NCI-H1105 (cell line): ENCODE measurements at regions not wholly inside any gene's neighbourhood (a gene's known extent, or its start where the extent isn't known, plus 50 kb on each side); places are given as distances from the start of the nearest gene placed in this dataset.
"Not testable (repeated sequence)": the region's sequence is repeated elsewhere in the genome, so short reads cannot be mapped to it uniquely, and the experiment has no call there.

Source experiments
- DNase-seq: peaks from one replicate; lab custom pipeline; 2025; lab: John Stamatoyannopoulos, UW

- DNase-seq, result no peak
Measured at GRCh38 chr14:71780822-71781221, 151.4 kb upstream of the RGS6 start.

- no peak for DNase-seq
Measured at GRCh38 chr14:71783088-71783487, 149.1 kb upstream of the RGS6 start.

GRCh38 chr14:71783786-71784185 lies 148.4 kb upstream of the RGS6 start:
- no peak for DNase-seq

DNA sequence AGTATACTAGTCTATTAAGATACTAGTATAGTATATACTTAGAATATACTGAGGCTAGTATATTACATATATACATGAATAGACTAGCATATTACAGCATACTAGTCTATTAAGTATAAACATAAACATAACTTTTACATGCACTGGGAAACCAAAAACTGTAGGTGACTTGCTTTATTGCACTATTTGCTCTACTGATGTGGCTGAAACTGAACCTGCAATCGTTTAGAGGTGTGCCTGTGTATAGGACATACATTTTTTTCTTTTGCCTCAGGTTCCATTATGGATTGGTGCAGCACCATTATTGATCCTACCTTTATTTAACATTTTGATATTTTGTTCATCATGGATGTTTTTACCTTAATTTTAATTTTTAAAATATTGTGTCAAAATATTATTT lies 143.2 kb upstream of the RGS6 start:
- no peak for DNase-seq

- no peak for DNase-seq
Measured at GRCh38 chr14:71799841-71800240, 132.4 kb upstream of the RGS6 start.

DNA sequence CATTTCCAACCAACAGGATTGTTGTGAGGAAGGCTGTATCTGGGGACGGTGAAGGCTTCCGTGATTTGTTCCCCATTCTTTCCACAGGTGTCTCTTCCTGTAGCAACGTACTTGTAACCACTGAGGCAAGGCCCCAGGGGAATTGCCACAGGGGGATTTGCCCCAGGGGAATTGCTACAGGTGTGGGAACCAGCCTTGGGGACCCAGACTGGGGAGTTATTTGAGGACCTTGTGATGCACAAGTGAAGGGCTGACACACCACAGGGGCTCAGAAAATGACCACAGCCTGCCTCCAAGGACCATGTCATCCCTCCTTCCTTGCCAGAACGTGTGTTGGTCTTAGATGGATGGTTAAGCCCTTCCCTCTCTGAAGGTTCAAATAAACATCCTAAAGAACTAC lies 131.4 kb upstream of the RGS6 start:
- no peak for DNase-seq

- DNase-seq, result no peak
Measured at GRCh38 chr14:71803539-71804260, 128.5 kb upstream of the RGS6 start.

- no peak for DNase-seq
Measured at GRCh38 chr14:71804992-71805391, 127.2 kb upstream of the RGS6 start.

GRCh38 chr14:71807049-71807448 lies 125.2 kb upstream of the RGS6 start:
- DNase-seq, result not testable (repeated sequence)

GRCh38 chr14:71810800-71811199 lies 121.4 kb upstream of the RGS6 start:
- not testable (repeated sequence) for DNase-seq

- no peak for DNase-seq
Measured at GRCh38 chr14:71812693-71813092, 119.5 kb upstream of the RGS6 start.

DNA sequence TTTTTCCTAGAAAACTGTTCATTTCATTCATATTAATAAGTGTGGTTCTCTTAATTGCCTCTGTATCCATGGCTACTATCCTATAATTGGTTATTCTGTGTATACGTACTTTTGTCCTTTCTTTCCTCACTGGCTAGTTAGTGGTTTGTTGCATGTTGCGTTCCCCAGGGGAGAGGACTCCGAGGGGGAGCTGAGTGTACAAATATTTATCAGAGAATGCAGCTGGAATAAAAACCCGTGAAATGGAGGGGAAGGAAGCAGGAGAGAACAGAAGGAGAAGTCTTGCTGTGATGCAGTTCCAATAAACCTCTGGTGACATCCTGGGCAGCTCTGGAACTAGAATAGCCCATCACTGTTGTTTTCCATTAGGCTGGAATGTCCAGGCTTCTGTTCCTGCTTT lies 117.1 kb upstream of the RGS6 start:
- no peak for DNase-seq

DNA sequence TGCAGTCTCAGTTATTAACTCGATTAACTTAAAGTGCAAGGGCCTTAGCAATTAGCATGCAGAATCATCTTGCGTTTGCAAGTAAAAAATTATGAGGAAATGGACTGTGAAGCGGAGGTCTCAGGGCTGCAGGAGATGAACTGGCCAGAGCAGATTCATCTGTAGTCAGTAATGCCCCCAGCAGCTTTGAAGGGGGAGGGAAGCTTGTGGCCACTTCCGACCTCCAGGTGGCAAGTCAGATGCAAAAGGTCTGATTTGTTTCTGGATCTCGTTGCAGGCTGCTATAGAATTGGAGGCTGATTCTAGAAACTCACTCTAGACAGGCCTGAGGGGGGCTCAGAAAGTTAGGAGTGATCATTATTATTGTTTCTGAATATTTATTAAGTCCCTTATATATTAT lies 107.4 kb upstream of the RGS6 start:
- no peak for DNase-seq

GRCh38 chr14:71833476-71833875 lies 98.8 kb upstream of the RGS6 start:
- no peak for DNase-seq

- no peak for DNase-seq
Measured at GRCh38 chr14:71834284-71835204, 97.7 kb upstream of the RGS6 start.

GRCh38 chr14:71852181-71852580 lies 80.0 kb upstream of the RGS6 start:
- DNase-seq, result no peak

DNA sequence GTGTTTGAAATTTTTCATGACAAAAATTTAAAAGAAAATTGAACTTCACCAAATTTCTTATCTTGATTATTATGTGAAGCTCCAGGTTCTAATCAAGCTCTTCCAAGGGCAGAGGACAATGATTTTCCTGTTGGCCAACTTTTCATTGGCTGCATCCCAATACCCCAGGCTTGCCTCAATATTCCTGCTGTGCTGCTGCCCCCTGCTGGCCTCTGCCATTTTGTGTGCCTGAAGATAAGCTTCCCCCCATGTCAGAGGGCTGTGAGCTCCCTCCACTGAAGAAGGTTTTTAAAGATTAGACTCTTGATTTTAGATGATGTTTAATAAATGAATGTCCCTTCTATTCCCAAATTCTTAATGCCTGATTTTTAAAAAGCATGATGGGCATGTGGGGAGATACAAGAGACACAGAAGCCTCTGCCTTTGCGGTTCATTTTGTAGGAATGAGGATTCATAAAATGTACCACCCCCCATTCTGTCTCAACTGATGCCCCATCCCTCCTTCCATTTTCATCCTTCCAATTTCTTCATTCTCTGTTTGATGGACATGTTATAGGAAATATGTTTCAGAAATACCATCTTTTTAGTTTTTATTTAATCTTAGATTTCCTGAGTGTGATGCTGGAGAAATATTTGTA lies 76.7 kb upstream of the RGS6 start:
- DNase-seq, result peak; percentile 47

DNA sequence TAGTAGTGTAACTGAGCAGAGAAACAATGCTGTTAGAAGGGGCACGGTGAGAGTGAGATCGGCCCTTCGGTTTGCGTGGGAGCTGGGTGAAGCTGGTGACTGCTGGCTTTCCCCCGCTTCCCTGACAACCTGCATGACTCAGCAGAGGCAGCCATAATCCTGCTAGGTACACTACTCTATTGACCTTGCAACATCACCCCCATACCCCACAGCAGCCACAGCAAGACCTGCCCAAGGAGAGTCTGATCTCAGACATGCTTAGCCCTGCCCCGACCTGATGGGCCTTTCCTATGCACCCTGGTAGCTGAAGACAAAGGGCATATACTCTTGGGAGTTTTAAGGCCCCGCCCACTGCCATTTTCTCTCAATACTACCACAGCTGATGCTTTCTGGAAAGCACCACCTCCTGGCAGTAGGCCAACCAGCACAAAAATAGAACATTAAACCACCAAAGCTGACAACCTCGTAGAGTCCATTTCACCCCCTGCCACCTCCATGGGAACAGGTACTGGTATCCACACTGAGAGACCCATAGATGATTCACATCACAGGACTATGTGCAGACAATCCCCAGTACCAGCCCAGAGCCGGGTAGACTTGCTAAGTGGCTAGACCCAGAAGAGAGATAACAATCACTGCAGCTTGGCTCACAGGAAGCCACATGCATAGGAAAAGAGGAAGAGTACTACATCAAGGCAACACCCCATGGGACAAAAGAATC lies 75.9 kb upstream of the RGS6 start:
- DNase-seq, result peak; percentile 5

GRCh38 chr14:71863049-71863448 lies 69.2 kb upstream of the RGS6 start:
- DNase-seq, result no peak

DNA sequence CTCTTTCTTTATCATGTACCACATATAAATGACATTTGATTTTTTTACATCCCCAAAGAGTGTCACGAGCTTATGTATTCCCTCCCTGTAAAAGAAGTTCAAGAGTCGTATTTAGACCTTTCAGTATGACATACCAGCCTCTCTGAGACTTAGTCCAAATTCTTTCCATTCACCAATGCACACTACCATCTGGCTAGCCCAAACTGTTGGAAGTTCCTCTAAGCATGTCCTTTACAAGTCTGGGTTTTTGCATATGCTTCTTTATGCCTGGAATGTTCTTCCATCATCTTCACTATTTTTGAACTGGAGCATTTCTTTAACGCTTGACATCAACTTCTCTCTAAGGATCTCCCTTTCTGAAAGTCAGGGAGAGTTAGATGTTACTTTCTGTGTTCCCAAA lies 68.5 kb upstream of the RGS6 start:
- DNase-seq, result no peak
